ENCODE measurements at regions not wholly inside any gene's neighbourhood (a gene's known extent, or its start where the extent isn't known, plus 50 kb on each side); places are given as distances from the start of the nearest gene placed in this dataset.

DNA sequence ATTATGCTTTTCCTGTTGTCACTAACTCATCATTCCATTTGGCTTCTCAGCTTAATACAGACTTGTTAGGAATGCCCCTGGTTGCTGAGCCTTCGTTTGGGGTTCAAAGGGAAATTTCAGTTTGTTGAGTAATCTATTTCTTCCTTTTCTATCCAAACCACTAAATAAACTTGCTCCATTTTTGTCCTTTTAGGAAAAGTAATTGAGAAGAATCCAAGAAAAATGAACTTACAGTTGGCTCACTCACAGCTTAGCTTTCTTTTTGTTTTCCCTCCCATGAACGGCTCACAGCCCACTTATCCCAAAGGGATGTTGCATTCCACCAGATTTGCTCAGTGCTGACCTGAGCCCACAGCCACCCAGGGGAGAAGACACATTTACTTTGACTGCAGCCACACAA is 73.9 kb downstream of the SOX11 start:
- TF ChIP-seq, protein P1, sequence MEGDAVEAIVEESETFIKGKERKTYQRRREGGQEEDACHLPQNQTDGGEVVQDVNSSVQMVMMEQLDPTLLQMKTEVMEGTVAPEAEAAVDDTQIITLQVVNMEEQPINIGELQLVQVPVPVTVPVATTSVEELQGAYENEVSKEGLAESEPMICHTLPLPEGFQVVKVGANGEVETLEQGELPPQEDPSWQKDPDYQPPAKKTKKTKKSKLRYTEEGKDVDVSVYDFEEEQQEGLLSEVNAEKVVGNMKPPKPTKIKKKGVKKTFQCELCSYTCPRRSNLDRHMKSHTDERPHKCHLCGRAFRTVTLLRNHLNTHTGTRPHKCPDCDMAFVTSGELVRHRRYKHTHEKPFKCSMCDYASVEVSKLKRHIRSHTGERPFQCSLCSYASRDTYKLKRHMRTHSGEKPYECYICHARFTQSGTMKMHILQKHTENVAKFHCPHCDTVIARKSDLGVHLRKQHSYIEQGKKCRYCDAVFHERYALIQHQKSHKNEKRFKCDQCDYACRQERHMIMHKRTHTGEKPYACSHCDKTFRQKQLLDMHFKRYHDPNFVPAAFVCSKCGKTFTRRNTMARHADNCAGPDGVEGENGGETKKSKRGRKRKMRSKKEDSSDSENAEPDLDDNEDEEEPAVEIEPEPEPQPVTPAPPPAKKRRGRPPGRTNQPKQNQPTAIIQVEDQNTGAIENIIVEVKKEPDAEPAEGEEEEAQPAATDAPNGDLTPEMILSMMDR (IDR thresholded peaks at IDR 0.05): no peak
- TF ChIP-seq ZFX (IDR thresholded peaks at IDR 0.05; ENCODE audit: borderline replicate concordance): no peak

Measured in 22Rv1 (cell line).